HEK293 (cell line): ENCODE measurements at regions not wholly inside any gene's neighbourhood (a gene's known extent, or its start where the extent isn't known, plus 50 kb on each side); places are given as distances from the start of the nearest gene placed in this dataset.

Experiments
- CTCF ChIA-PET: fragments of 350-600 bp; formaldehyde crosslinking; extraction: SDS; loops from one replicate; lab custom pipeline; 2021; ENCODE audit warnings: antibody characterized with exemption; lab: Yijun Ruan, JAX
- POLR2A ChIA-PET: fragments of 300-600 bp; formaldehyde crosslinking; extraction: SDS; loops from one replicate; lab custom pipeline; 2020; ENCODE audit warnings: antibody characterized with exemption, inconsistent platforms; lab: Yijun Ruan, JAX
- H3K27ac ChIP-seq: fragments of 200-500 bp; sonication (Bioruptor generic); 2 replicates; pipeline ENCODE4 v1.5.1; 2014; ENCODE audit warnings: low read depth, low read length, control low read depth, inconsistent platforms; ENCODE audit errors: extremely low read depth
- H3K36me3 ChIP-seq, 2 experiments: fragments of 200-500 bp in 1 of 2; sonication (Bioruptor generic) in 1 of 2; 1 replicate in 1 of 2; 2 replicates in 1 of 2; pipeline ENCODE4 v1.5.1; 2014 to 2017; ENCODE audit warnings: inconsistent platforms in 2 of 2, low read length in 2 of 2; ENCODE audit not compliant: control insufficient read depth in 2 of 2, insufficient read depth in 1 of 2
- H3K4me1 ChIP-seq: fragments of 200-500 bp; sonication (Bioruptor generic); 2 replicates; pipeline ENCODE4 v1.5.1; 2014; ENCODE audit warnings: mild to moderate bottlenecking, low read length, inconsistent platforms; ENCODE audit not compliant: control insufficient read depth, insufficient read depth
- H3K4me3 ChIP-seq: 2 replicates; pipeline ENCODE4 v1.5.1; 2011; ENCODE audit warnings: low read depth, mild to moderate bottlenecking, control low read depth, low read length, moderate library complexity
- H3K9me3 ChIP-seq: fragments of 200-500 bp; sonication (Bioruptor generic); 2 replicates; pipeline ENCODE4 v1.5.1; 2014; ENCODE audit warnings: low read depth, low read length, inconsistent platforms; ENCODE audit not compliant: control insufficient read depth, insufficient read depth
- OVOL3 ChIP-seq: fragments of 450-650 bp; formaldehyde crosslinking; IDR thresholded peaks from 2 replicates; pipeline ENCODE4 v1.5.1; 2016; ENCODE audit warnings: missing biosample characterization, missing genetic modification characterization
- ZBTB21 ChIP-seq: fragments of 450-650 bp; formaldehyde crosslinking; IDR thresholded peaks from 2 replicates; pipeline ENCODE4 v1.5.1; 2017; ENCODE audit warnings: missing biosample characterization, missing genetic modification characterization
- ZBTB7A ChIP-seq: fragments of 450-650 bp; formaldehyde crosslinking; IDR thresholded peaks from 2 replicates; pipeline ENCODE4 v1.5.1; 2016; ENCODE audit warnings: low read depth, missing biosample characterization, missing genetic modification characterization
- ZNF133 ChIP-seq: fragments of 450-650 bp; formaldehyde crosslinking; IDR thresholded peaks from 2 replicates; pipeline ENCODE4 v1.5.1; 2016; ENCODE audit warnings: missing biosample characterization, missing genetic modification characterization
- ZNF221 ChIP-seq: fragments of 450-650 bp; formaldehyde crosslinking; IDR thresholded peaks from 2 replicates; pipeline ENCODE4 v1.5.1; 2017; ENCODE audit warnings: missing biosample characterization, missing genetic modification characterization, borderline replicate concordance
- ZNF266 ChIP-seq: fragments of 450-650 bp; formaldehyde crosslinking; IDR thresholded peaks from 2 replicates; pipeline ENCODE4 v1.5.1; 2016; ENCODE audit warnings: missing biosample characterization, missing genetic modification characterization, low read depth
- ZNF37A ChIP-seq: fragments of 450-650 bp; IDR thresholded peaks from 2 replicates; pipeline ENCODE4 v1.5.1; 2018; ENCODE audit warnings: missing biosample characterization, missing genetic modification characterization
- ZNF514 ChIP-seq: fragments of 450-650 bp; formaldehyde crosslinking; IDR thresholded peaks from 2 replicates; pipeline ENCODE4 v1.5.1; 2016; ENCODE audit warnings: missing biosample characterization, missing genetic modification characterization
- ZNF610 ChIP-seq: fragments of 450-650 bp; formaldehyde crosslinking; IDR thresholded peaks from 2 replicates; pipeline ENCODE4 v1.5.1; 2016; ENCODE audit warnings: missing biosample characterization, missing genetic modification characterization, borderline replicate concordance
- ZNF776 ChIP-seq: fragments of 450-650 bp; formaldehyde crosslinking; IDR thresholded peaks from 2 replicates; pipeline ENCODE4 v1.5.0; 2017; ENCODE audit warnings: missing biosample characterization, missing genetic modification characterization, borderline replicate concordance
- TF ChIP-seq, protein P1 (sequence below): fragments of 450-650 bp; formaldehyde crosslinking; IDR thresholded peaks from 2 replicates; pipeline ENCODE4 v1.5.1; 2016; ENCODE audit warnings: missing biosample characterization, missing genetic modification characterization
- TF ChIP-seq, protein P2 (sequence below): fragments of 450-650 bp; formaldehyde crosslinking; IDR thresholded peaks from 2 replicates; pipeline ENCODE4; 2016; ENCODE audit warnings: missing biosample characterization, missing genetic modification characterization
- TF ChIP-seq, protein P3 (sequence below): fragments of 450-650 bp; formaldehyde crosslinking; IDR thresholded peaks from 2 replicates; pipeline ENCODE4 v1.5.1; 2016; ENCODE audit warnings: missing biosample characterization, missing genetic modification characterization, low read depth
- TF ChIP-seq, protein P4 (sequence below): fragments of 450-650 bp; formaldehyde crosslinking; IDR thresholded peaks from 2 replicates; pipeline ENCODE4 v1.5.1; 2016; ENCODE audit warnings: missing biosample characterization, missing genetic modification characterization
- TF ChIP-seq, protein P5 (sequence below): fragments of 450-650 bp; formaldehyde crosslinking; conservative IDR thresholded peaks from 2 replicates; pipeline ENCODE4 v1.5.1; 2016; ENCODE audit warnings: low read depth, missing biosample characterization, missing genetic modification characterization
- TF ChIP-seq, protein P6 (sequence below): fragments of 450-650 bp; formaldehyde crosslinking; IDR thresholded peaks from 2 replicates; pipeline ENCODE4 v1.5.1; 2016; ENCODE audit warnings: missing biosample characterization, missing genetic modification characterization
- TF ChIP-seq, protein P7 (sequence below): fragments of 450-650 bp; formaldehyde crosslinking; IDR thresholded peaks from 2 replicates; pipeline ENCODE4 v1.5.1; 2016; ENCODE audit warnings: missing biosample characterization, missing genetic modification characterization, borderline replicate concordance

DNA sequence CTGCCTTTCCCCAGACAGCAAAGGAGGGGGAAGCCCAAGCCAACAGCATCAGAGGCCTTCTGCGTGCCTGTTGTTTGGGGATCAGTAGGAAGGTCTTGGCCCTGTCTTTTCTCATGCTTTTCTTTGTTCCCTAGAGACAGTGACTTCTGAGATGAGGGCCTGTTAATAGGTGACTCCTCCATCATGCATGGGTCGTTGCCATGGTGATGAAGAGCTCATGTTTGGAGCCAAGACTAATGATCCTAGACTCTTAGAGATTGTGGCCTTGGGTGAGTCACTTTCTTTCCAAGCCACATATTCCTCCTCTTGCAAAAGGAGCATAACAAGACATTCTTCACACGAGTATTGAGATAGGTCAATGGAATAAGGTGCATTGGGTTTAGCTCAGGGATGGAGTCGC, 201.1 kb upstream of the ASIC2 start (continued):
- TF ChIP-seq, protein P1, sequence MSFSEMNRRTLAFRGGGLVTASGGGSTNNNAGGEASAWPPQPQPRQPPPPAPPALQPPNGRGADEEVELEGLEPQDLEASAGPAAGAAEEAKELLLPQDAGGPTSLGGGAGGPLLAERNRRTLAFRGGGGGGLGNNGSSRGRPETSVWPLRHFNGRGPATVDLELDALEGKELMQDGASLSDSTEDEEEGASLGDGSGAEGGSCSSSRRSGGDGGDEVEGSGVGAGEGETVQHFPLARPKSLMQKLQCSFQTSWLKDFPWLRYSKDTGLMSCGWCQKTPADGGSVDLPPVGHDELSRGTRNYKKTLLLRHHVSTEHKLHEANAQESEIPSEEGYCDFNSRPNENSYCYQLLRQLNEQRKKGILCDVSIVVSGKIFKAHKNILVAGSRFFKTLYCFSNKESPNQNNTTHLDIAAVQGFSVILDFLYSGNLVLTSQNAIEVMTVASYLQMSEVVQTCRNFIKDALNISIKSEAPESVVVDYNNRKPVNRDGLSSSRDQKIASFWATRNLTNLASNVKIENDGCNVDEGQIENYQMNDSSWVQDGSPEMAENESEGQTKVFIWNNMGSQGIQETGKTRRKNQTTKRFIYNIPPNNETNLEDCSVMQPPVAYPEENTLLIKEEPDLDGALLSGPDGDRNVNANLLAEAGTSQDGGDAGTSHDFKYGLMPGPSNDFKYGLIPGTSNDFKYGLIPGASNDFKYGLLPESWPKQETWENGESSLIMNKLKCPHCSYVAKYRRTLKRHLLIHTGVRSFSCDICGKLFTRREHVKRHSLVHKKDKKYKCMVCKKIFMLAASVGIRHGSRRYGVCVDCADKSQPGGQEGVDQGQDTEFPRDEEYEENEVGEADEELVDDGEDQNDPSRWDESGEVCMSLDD (tag by site-specific recombination) = no peak

DNA sequence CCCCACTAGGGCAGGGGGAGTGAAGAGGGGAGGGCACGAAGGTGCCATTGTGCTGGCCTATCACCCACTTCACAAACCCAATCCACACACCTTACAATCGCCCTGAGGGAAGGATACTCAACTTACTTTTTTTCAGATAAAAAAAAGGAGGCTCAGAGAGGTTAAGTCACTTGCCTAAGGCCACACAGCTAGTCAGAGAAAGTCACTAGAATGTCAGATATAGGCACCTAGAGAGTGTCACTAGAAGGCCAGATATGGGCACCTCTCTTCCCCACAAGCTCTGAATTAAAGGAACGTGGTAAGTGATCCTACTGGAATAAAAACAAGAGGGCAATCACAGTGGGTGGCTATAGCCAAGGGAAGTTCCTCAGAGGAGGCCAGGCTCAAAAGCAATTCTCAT, 204.5 kb upstream of the ASIC2 start:
- ChIA-PET CTCF (no interaction called here), POLR2A (no interaction called here)
- Histone ChIP-seq H3K4me1 (no peaks in the 10 kb centered on the region), H3K9me3 (no peaks in the 10 kb centered on the region), H3K27ac (no peak overlapping the region), H3K4me3 (no peak overlapping the region), H3K36me3 (no peaks in the 10 kb centered on the region)
- no peak for TF ChIP-seq ZNF514 (tag by site-specific recombination)
- no peak for TF ChIP-seq ZNF266 (tag by site-specific recombination)
- no peak for TF ChIP-seq ZNF37A (tag by site-specific recombination)
- TF ChIP-seq ZNF776 (tag by site-specific recombination) = no peak
- TF ChIP-seq, protein P2, sequence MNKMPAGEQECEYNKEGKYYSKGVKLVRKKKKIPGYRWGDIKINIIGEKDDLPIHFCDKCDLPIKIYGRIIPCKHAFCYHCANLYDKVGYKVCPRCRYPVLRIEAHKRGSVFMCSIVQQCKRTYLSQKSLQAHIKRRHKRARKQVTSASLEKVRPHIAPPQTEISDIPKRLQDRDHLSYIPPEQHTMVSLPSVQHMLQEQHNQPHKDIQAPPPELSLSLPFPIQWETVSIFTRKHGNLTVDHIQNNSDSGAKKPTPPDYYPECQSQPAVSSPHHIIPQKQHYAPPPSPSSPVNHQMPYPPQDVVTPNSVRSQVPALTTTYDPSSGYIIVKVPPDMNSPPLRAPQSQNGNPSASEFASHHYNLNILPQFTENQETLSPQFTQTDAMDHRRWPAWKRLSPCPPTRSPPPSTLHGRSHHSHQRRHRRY (tag by site-specific recombination) = no peak
- TF ChIP-seq ZBTB7A (tag by site-specific recombination) = no peak
- no peak for TF ChIP-seq ZBTB21
- TF ChIP-seq, protein P3, sequence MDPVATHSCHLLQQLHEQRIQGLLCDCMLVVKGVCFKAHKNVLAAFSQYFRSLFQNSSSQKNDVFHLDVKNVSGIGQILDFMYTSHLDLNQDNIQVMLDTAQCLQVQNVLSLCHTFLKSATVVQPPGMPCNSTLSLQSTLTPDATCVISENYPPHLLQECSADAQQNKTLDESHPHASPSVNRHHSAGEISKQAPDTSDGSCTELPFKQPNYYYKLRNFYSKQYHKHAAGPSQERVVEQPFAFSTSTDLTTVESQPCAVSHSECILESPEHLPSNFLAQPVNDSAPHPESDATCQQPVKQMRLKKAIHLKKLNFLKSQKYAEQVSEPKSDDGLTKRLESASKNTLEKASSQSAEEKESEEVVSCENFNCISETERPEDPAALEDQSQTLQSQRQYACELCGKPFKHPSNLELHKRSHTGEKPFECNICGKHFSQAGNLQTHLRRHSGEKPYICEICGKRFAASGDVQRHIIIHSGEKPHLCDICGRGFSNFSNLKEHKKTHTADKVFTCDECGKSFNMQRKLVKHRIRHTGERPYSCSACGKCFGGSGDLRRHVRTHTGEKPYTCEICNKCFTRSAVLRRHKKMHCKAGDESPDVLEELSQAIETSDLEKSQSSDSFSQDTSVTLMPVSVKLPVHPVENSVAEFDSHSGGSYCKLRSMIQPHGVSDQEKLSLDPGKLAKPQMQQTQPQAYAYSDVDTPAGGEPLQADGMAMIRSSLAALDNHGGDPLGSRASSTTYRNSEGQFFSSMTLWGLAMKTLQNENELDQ (tag by site-specific recombination) = no peak
- TF ChIP-seq, protein P4, sequence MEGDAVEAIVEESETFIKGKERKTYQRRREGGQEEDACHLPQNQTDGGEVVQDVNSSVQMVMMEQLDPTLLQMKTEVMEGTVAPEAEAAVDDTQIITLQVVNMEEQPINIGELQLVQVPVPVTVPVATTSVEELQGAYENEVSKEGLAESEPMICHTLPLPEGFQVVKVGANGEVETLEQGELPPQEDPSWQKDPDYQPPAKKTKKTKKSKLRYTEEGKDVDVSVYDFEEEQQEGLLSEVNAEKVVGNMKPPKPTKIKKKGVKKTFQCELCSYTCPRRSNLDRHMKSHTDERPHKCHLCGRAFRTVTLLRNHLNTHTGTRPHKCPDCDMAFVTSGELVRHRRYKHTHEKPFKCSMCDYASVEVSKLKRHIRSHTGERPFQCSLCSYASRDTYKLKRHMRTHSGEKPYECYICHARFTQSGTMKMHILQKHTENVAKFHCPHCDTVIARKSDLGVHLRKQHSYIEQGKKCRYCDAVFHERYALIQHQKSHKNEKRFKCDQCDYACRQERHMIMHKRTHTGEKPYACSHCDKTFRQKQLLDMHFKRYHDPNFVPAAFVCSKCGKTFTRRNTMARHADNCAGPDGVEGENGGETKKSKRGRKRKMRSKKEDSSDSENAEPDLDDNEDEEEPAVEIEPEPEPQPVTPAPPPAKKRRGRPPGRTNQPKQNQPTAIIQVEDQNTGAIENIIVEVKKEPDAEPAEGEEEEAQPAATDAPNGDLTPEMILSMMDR (tag by site-specific recombination) = no peak
- TF ChIP-seq ZNF221 (tag by site-specific recombination) = no peak

DNA sequence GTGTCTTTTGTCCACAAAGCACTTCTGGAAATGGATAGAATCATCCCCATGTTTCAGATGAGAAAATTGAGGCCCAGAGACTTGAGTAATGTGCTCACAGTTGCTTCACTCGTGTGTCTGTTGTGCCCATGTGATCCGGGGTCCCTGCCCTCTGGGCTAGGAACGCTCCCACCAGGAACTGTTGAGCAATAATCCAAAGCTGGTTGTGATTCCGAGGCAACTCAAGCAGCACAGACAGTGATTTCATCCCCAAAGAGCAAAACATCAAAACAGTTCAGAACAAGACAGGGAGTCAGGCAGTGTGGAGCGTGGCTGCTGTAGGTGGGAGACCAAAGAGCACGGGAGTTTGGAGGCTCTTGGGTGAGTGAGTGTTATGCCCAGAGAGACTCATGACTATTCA, 205.0 kb upstream of the ASIC2 start:
- H3K4me1 ChIP-seq = no peaks in the 10 kb centered on the region
- H3K4me3 ChIP-seq = no peak overlapping the region
- H3K27ac ChIP-seq = no peak overlapping the region
- no peaks in the 10 kb centered on the region; the same call in 1 of the 2 replicates for H3K9me3 ChIP-seq
- POLR2A ChIA-PET = no interaction called here
- CTCF ChIA-PET = interaction anchor here (0.7 kb wide), 1 partner anchor 22 kb away, joined by 3 read pairs; no protein-coding TSS in a partner anchor
- H3K36me3 ChIP-seq = no peaks in the 10 kb centered on the region
- TF ChIP-seq ZNF133 (tag by site-specific recombination) (no peak), ZNF610 (tag by site-specific recombination) (no peak), OVOL3 (no peak)
- TF ChIP-seq, protein P5, sequence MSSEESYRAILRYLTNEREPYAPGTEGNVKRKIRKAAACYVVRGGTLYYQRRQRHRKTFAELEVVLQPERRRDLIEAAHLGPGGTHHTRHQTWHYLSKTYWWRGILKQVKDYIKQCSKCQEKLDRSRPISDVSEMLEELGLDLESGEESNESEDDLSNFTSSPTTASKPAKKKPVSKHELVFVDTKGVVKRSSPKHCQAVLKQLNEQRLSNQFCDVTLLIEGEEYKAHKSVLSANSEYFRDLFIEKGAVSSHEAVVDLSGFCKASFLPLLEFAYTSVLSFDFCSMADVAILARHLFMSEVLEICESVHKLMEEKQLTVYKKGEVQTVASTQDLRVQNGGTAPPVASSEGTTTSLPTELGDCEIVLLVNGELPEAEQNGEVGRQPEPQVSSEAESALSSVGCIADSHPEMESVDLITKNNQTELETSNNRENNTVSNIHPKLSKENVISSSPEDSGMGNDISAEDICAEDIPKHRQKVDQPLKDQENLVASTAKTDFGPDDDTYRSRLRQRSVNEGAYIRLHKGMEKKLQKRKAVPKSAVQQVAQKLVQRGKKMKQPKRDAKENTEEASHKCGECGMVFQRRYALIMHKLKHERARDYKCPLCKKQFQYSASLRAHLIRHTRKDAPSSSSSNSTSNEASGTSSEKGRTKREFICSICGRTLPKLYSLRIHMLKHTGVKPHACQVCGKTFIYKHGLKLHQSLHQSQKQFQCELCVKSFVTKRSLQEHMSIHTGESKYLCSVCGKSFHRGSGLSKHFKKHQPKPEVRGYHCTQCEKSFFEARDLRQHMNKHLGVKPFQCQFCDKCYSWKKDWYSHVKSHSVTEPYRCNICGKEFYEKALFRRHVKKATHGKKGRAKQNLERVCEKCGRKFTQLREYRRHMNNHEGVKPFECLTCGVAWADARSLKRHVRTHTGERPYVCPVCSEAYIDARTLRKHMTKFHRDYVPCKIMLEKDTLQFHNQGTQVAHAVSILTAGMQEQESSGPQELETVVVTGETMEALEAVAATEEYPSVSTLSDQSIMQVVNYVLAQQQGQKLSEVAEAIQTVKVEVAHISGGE (tag by site-specific recombination) = no peak
- TF ChIP-seq, protein P6, sequence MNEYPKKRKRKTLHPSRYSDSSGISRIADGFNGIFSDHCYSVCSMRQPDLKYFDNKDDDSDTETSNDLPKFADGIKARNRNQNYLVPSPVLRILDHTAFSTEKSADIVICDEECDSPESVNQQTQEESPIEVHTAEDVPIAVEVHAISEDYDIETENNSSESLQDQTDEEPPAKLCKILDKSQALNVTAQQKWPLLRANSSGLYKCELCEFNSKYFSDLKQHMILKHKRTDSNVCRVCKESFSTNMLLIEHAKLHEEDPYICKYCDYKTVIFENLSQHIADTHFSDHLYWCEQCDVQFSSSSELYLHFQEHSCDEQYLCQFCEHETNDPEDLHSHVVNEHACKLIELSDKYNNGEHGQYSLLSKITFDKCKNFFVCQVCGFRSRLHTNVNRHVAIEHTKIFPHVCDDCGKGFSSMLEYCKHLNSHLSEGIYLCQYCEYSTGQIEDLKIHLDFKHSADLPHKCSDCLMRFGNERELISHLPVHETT = no peak
- TF ChIP-seq, protein P7, sequence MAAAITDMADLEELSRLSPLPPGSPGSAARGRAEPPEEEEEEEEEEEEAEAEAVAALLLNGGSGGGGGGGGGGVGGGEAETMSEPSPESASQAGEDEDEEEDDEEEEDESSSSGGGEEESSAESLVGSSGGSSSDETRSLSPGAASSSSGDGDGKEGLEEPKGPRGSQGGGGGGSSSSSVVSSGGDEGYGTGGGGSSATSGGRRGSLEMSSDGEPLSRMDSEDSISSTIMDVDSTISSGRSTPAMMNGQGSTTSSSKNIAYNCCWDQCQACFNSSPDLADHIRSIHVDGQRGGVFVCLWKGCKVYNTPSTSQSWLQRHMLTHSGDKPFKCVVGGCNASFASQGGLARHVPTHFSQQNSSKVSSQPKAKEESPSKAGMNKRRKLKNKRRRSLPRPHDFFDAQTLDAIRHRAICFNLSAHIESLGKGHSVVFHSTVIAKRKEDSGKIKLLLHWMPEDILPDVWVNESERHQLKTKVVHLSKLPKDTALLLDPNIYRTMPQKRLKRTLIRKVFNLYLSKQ = no peak
